Peyer's patch (tissue), 4 donors: ENCODE measurements at regions not wholly inside any gene's neighbourhood (a gene's known extent, or its start where the extent isn't known, plus 50 kb on each side); places are given as distances from the start of the nearest gene placed in this dataset.

Experiments used
- POLR2A ChIP-seq, 2 donors: fragments of 450-650 bp; IDR thresholded peaks; one replicate each; pipeline ENCODE4 v1.5.1; 2017; ENCODE audit warnings: antibody characterized with exemption in 2 of 2, mild to moderate bottlenecking in 2 of 2, moderate library complexity in 2 of 2
- TF ChIP-seq, protein P1 (sequence below), 6 experiments: fragments of 450-650 bp in 4 of 6; fragments of 200-600 bp in 2 of 6; sonication (generic) in 1 of 6; IDR thresholded peaks; one replicate each; pipeline ENCODE4 v1.5.1; 2017 to 2019; ENCODE audit warnings: antibody characterized with exemption in 6 of 6, mild to moderate bottlenecking in 3 of 6, moderate library complexity in 1 of 6

DNA sequence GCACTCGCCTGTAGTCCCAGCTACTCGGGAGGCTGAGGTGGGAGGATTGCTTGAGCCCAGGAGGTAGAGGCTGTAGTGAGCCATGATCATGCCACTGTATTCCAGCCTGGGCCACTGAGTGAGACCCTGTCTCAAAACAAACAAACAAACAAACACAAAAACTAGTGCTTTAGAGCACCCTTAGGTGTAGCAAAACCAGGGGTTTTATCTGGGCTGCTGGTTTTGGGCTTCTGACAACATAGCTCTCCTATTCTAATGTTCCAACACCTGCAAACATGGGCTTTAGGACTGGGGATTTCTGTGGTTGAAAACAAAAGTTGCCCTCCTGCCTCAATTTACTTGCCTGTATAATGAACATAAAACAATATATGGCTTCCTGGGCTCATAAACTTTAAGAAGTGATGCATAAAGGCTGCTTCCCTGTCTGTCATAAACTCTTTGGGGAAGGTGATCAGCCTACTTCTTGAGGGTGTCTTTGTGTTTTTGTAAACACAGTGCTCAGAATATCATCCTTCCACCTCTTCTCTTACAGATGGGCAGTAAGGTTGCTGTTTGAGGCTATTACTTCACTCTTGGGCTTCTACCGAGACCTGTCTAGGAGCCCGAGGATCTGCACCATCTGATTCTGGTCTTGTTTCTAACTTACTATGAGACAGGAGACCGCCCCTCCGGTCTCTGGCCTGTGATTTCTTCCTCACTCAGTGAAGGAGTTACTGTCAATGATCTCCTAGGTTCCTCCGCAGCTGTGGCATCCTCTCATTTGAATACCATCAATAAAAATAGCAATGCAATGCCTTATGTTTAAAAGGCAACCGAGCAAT, 246.5 kb downstream of the MYCN start:
- TF ChIP-seq, protein P1, sequence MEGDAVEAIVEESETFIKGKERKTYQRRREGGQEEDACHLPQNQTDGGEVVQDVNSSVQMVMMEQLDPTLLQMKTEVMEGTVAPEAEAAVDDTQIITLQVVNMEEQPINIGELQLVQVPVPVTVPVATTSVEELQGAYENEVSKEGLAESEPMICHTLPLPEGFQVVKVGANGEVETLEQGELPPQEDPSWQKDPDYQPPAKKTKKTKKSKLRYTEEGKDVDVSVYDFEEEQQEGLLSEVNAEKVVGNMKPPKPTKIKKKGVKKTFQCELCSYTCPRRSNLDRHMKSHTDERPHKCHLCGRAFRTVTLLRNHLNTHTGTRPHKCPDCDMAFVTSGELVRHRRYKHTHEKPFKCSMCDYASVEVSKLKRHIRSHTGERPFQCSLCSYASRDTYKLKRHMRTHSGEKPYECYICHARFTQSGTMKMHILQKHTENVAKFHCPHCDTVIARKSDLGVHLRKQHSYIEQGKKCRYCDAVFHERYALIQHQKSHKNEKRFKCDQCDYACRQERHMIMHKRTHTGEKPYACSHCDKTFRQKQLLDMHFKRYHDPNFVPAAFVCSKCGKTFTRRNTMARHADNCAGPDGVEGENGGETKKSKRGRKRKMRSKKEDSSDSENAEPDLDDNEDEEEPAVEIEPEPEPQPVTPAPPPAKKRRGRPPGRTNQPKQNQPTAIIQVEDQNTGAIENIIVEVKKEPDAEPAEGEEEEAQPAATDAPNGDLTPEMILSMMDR (IDR thresholded peaks at IDR 0.05) = no peak
- TF ChIP-seq POLR2A (IDR thresholded peaks at IDR 0.05) = no peak
